Breast epithelium (tissue), 4 donors: ENCODE measurements at regions not wholly inside any gene's neighbourhood (a gene's known extent, or its start where the extent isn't known, plus 50 kb on each side); places are given as distances from the start of the nearest gene placed in this dataset.

Experiments used
- DNase-seq, 2 donors: peaks; one replicate each; pipeline ENCODE4 v3.0.0-alpha.2; 2019; ENCODE audit warnings: low spot score in 2 of 2
- H3K27ac ChIP-seq, 2 donors: fragments of 200-600 bp; sonication (generic) in 1 of 2; one replicate each; pipeline ENCODE4 v1.5.1; 2016 to 2019; ENCODE audit warnings: mild to moderate bottlenecking in 1 of 2
- H3K27me3 ChIP-seq, 2 donors: fragments of 200-600 bp; sonication (generic) in 1 of 2; one replicate each; pipeline versions ENCODE4 v1.5.1 to v1.6.0; 2017 to 2019; ENCODE audit warnings: control low read depth in 1 of 2, mild to moderate bottlenecking in 1 of 2
- H3K36me3 ChIP-seq: fragments of 200-600 bp; one replicate; pipeline ENCODE4 v1.5.1; 2019
- H3K4me1 ChIP-seq, 2 donors: fragments of 200-600 bp; sonication (generic); one replicate each; pipeline ENCODE4 v1.5.1; 2016 to 2019; ENCODE audit warnings: control low read depth in 1 of 2
- H3K4me3 ChIP-seq, 3 donors: fragments of 200-600 bp; sonication (generic); 1 replicate in 2 of 3; 2 replicates in 1 of 3; pipeline ENCODE4 v1.5.1; 2016 to 2019; ENCODE audit warnings: mild to moderate bottlenecking in 3 of 3, moderate library complexity in 2 of 3
- H3K9me3 ChIP-seq, 2 donors: fragments of 200-600 bp; sonication (generic) in 1 of 2; one replicate each; pipeline ENCODE4 v1.5.1; 2016 to 2019; ENCODE audit warnings: control low read depth in 1 of 2
- CTCF ChIP-seq, 3 donors: fragments of 450-650 bp; IDR thresholded peaks; one replicate each; pipeline ENCODE4 v1.5.1; 2016 to 2017; ENCODE audit warnings: antibody characterized with exemption in 3 of 3, mild to moderate bottlenecking in 3 of 3, moderate library complexity in 3 of 3
- POLR2A ChIP-seq: fragments of 450-650 bp; IDR thresholded peaks from one replicate; pipeline ENCODE4 v1.6.1; 2016; ENCODE audit warnings: antibody characterized with exemption, mild to moderate bottlenecking, moderate library complexity
- POLR2AphosphoS5 ChIP-seq, 3 donors: sonication (generic); formaldehyde crosslinking; IDR thresholded peaks; one replicate each; pipeline ENCODE4 v1.6.1; 2017; ENCODE audit warnings: antibody characterized with exemption in 3 of 3
- intact Hi-C: fragments of 100-400 bp; cut with DNase I; formaldehyde crosslinking; loops from one replicate; pipeline ENCODE4 v1.15.1; 2023; ENCODE audit warnings: low total_unique reads

DNA sequence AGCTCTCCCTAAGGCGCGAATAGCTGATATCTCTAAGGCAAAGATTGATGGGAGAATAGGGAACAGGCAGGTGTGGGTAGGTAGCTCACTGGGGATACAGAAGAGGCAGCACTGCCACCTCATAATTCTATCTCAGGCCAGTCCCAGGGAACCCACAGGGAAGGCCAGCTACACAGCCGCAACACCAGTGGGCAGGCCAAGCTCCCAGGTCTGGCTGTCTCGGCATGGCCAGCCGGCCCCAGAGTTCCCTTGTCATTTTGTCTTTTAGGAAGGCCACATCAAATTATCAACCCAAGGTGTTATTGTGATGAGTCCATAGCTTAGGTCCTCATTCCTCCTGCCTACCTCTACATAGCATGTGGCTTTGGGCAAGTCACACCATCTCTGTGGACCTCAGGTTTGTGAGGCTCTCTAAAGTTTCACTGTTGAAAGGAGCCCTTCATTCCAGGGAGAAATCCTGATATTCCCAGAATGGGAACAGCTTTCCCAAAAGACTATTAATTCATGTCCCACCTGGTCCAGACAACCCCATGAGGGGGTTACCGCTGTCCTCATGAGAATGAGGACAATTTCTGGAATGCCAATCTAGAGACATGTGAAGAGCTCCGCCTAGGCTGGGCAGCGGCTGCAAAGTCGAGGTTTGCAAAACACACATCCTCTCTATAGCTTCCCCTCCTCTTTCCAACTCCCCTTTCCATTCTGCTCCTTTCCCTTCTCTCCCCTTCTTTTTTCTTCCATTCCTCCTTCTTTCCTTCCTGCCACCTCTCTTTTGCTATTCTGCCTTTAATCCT is 287.1 kb upstream of the ID2 start:
- TF ChIP-seq POLR2AphosphoS5 (IDR thresholded peaks at IDR 0.05) (no peak), POLR2A (no peak), CTCF (IDR thresholded peaks at IDR 0.05) (no peak)
- no peaks in the 10 kb centered on the region for H3K27me3 ChIP-seq
- no peak for DNase-seq
- no peaks in the 10 kb centered on the region for H3K9me3 ChIP-seq
- H3K36me3 ChIP-seq = no peaks in the 10 kb centered on the region
- H3K4me3 ChIP-seq = no peak overlapping the region
- H3K27ac ChIP-seq = no peak overlapping the region
- H3K4me1 ChIP-seq = no peaks in the 10 kb centered on the region
- intact Hi-C loops = no loop called here

GRCh38 chr2:8395718-8396117 is 286.1 kb upstream of the ID2 start:
- intact Hi-C loops = no loop called here
- H3K27me3 ChIP-seq = no peaks in the 10 kb centered on the region
- H3K4me3 ChIP-seq = no peak overlapping the region
- no peaks in the 10 kb centered on the region for H3K36me3 ChIP-seq
- no peak overlapping the region for H3K27ac ChIP-seq
- TF ChIP-seq CTCF (IDR thresholded peaks at IDR 0.05) (no peak), POLR2A (no peak), POLR2AphosphoS5 (IDR thresholded peaks at IDR 0.05) (no peak)
- no peaks in the 10 kb centered on the region for H3K4me1 ChIP-seq
- no peaks in the 10 kb centered on the region for H3K9me3 ChIP-seq
- no peak for DNase-seq

GRCh38 chr2:8398040-8398668 is 283.7 kb upstream of the ID2 start:
- Histone ChIP-seq H3K36me3 (no peaks in the 10 kb centered on the region), H3K9me3 (no peaks in the 10 kb centered on the region), H3K27ac (no peak overlapping the region), H3K4me3 (no peak overlapping the region), H3K27me3 (no peaks in the 10 kb centered on the region), H3K4me1 (no peaks in the 10 kb centered on the region)
- TF ChIP-seq POLR2AphosphoS5 (IDR thresholded peaks at IDR 0.05) = no peak
- no peak for TF ChIP-seq POLR2A
- no peak for TF ChIP-seq CTCF (IDR thresholded peaks at IDR 0.05)
- DNase-seq = no peak
- intact Hi-C loops = no loop called here

- H3K9me3 ChIP-seq = no peaks in the 10 kb centered on the region
- no peak for TF ChIP-seq CTCF (IDR thresholded peaks at IDR 0.05)
- TF ChIP-seq POLR2AphosphoS5 (IDR thresholded peaks at IDR 0.05) = no peak
- no peak for TF ChIP-seq POLR2A
- no peaks in the 10 kb centered on the region for H3K36me3 ChIP-seq
- H3K27me3 ChIP-seq = no peaks in the 10 kb centered on the region
- H3K27ac ChIP-seq = no peak overlapping the region
- H3K4me3 ChIP-seq = no peak overlapping the region
- intact Hi-C loops = no loop called here
- H3K4me1 ChIP-seq = no peaks in the 10 kb centered on the region
- DNase-seq = no peak
Observed at GRCh38 chr2:8399731-8400130, 282.1 kb upstream of the ID2 start.

- H3K4me1 ChIP-seq = no peaks in the 10 kb centered on the region
- H3K9me3 ChIP-seq = no peaks in the 10 kb centered on the region
- no peak overlapping the region for H3K27ac ChIP-seq
- H3K36me3 ChIP-seq = no peaks in the 10 kb centered on the region
- no peak for DNase-seq
- no peaks in the 10 kb centered on the region for H3K27me3 ChIP-seq
- intact Hi-C loops = no loop called here
- TF ChIP-seq CTCF (IDR thresholded peaks at IDR 0.05) = no peak
- TF ChIP-seq POLR2A = no peak
- TF ChIP-seq POLR2AphosphoS5 (IDR thresholded peaks at IDR 0.05) = no peak
- no peak overlapping the region for H3K4me3 ChIP-seq
Observed at GRCh38 chr2:8400196-8400595, 281.7 kb upstream of the ID2 start.
